GM12865 (cell line): ENCODE measurements at regions not wholly inside any gene's neighbourhood (a gene's known extent, or its start where the extent isn't known, plus 50 kb on each side); places are given as distances from the start of the nearest gene placed in this dataset.

Experiments used
- DNase-seq: peaks from one replicate; pipeline ENCODE4 v3.0.0; 2010; ENCODE audit warnings: low read depth
- H3K4me3 ChIP-seq: 2 replicates; pipeline ENCODE4 v1.5.1; 2011; ENCODE audit warnings: mild to moderate bottlenecking, low read depth, low read length, control low read depth
- CTCF ChIP-seq: IDR thresholded peaks from 2 replicates; pipeline ENCODE4 v1.5.1; 2011; ENCODE audit warnings: low read length, control low read depth, low read depth, inconsistent platforms; ENCODE audit not compliant: insufficient read depth; ENCODE audit errors: missing control alignments

GRCh38 chr6:44011350-44011920, 115.8 kb downstream of the MRPL14 start:
- no peak for TF ChIP-seq CTCF
- H3K4me3 ChIP-seq, result no peak overlapping the region
- DNase-seq, result no peak

- no peak for DNase-seq
- TF ChIP-seq CTCF, result no peak
- H3K4me3 ChIP-seq, result no peak overlapping the region
Measured at GRCh38 chr6:44010411-44011349, 116.6 kb downstream of the MRPL14 start.

GRCh38 chr6:44009425-44010321, 117.6 kb downstream of the MRPL14 start:
- no peak overlapping the region for H3K4me3 ChIP-seq
- TF ChIP-seq CTCF, result no peak
- no peak for DNase-seq

GRCh38 chr6:44008821-44009370, 118.4 kb downstream of the MRPL14 start:
- no peak for TF ChIP-seq CTCF
- DNase-seq, result no peak
- H3K4me3 ChIP-seq, result no peak overlapping the region

- DNase-seq, result no peak
- no peak overlapping the region for H3K4me3 ChIP-seq
- no peak for TF ChIP-seq CTCF
Measured at GRCh38 chr6:44007818-44008621, 119.2 kb downstream of the MRPL14 start.

- no peak for DNase-seq
- no peak for TF ChIP-seq CTCF
- no peak overlapping the region for H3K4me3 ChIP-seq
Measured at GRCh38 chr6:44006872-44007303, 120.4 kb downstream of the MRPL14 start.
